Right renal cortex interstitium (tissue), 3 donors: ENCODE measurements at regions not wholly inside any gene's neighbourhood (a gene's known extent, or its start where the extent isn't known, plus 50 kb on each side); places are given as distances from the start of the nearest gene placed in this dataset.
A peak's percentile ranks its signal among the peaks of the same experiment; 100 is the strongest.
"Not testable (repeated sequence)": the region's sequence is repeated elsewhere in the genome, so short reads cannot be mapped to it uniquely, and the experiment has no call there.

Experiments used
- DNase-seq, 3 donors: peaks; one replicate each; pipeline ENCODE4 v3.0.0-alpha.2; 2013; ENCODE audit warnings: low read depth in 3 of 3, low spot score in 2 of 3

- DNase-seq = no peak
Measured at GRCh38 chr3:35291471-35292236, 347.7 kb upstream of the ARPP21 start.

DNA sequence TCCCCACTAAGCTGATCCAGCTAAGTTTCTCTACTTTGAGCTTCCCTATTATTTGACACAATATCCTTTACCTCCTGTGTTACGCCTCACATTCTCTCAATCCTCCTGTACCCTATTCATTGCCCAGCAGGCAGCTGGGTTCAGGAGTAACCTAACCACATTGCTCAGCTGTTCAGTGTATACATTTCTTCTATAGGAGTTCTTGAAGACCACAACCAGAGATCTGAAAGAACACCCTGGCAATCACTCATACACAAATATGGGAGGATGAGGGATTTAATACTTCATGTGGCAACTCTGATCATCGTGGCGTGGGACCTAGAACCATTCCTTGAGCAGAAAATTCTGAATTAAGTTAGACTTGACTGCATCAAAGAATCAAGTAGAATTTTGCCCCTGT lies 346.8 kb upstream of the ARPP21 start:
- DNase-seq = no peak

- DNase-seq = no peak
Measured at GRCh38 chr3:35295906-35296305, 343.4 kb upstream of the ARPP21 start.

GRCh38 chr3:35296533-35296932 lies 342.8 kb upstream of the ARPP21 start:
- DNase-seq = no peak

DNA sequence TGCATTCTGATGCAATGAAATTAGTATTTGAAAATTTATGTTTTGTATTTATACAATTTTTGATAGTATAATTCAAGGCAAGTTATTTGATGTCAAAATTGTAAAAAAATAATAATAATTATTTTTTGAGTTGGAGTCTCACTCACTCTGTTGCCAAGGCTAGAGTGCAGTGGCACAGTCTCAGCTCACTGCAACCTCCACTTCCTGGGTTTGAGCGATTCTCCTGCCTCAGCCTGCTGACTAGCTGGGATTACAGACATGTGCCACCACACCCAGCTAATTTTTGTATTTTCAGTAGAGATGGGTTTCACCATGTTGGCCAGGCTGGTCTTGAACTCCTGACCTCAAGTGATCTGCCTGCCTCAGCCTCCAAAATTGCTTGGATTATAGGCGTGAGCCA lies 342.4 kb upstream of the ARPP21 start:
- DNase-seq = not testable (repeated sequence)

- no peak for DNase-seq
Measured at GRCh38 chr3:35305406-35305805, 333.9 kb upstream of the ARPP21 start.

DNA sequence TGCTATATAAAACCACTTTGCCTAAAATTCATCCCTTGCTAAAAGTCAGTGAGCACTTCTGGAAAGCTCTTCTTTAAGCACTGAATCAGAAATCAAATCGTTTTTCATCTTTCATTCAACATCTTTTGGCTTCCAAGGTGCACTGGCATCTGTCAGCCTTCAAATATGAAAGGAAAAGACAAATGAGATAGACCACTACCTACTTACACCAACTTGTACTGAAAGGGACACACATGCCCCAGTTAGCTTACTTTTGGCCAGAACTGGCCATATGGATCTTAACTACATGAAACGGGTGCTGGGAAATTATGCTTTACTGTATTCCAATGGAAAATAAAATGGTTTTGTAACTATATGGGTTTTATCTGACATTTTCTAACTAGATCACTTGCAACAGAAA lies 332.0 kb upstream of the ARPP21 start:
- no peak for DNase-seq

DNA sequence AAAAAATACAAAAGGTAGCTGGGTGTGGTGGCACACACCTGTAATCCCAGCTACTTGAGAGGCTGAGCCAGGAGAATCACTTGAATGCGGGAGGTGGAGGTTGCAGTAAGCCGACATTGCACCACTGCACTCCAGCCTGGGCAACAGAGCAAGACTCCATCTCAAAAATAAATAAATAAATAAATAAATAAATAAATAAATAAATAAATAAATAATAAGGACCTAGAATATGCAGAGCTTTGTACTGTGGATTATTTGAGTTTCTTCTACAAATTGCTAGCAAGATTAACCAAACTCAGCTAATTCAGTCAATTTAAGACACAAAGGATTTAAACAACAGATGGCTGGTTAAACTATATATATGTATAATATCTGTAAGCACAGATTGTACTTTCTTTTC lies 322.5 kb upstream of the ARPP21 start:
- DNase-seq = not testable (repeated sequence)

DNA sequence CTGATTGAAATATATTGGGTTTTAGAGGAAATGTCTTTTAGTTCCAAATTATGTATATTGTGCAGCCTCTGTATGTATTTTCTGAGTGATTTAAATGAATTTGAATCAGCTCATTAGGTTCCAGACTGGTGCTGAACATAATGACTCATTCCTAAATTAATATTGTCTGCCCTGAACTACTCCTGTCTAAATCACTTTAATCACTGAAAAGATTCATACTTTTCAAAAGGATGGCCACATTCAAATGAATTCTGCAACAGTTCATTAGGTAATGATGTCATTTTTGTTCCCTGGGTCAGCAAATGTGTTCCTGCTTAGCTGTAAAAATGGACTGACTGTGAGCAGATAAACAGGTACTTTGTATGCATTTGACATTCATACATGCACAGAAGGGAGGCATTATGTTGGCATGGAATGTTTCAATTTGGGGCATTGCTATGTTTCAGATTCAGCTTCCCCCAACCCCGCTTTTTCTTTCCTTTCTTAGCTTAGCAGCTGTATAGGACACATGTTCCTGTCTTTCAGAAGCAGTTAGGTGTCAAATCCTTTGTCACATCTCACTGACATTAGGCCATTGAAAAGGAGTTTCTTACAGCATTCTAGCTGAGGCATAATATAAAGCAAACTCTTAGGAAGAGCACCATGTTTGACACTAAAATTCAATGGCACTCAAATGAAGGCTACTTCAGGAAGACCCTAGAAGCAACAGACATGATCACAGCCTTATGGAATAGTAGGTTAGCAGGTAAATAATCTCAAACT lies 318.5 kb upstream of the ARPP21 start:
- DNase-seq = no peak

DNA sequence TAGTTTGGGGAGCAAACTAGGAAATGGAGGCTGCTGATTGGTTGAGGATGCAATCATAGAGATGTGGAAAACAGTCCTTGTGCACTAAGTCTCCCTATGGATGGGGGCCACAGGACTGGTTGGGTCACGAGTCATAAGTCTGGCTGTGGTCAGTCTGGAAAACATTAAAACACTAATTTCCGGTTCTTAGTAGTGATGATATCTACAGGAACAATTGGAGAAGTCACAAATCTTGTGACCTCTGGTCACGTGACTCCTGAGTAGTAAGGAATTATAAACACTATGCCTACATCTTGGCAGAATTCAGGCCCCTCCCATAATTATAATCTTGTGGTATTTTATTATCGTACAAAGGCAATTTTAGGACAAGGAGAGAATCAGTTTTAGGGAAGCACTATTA lies 317.3 kb upstream of the ARPP21 start:
- no peak for DNase-seq

DNA sequence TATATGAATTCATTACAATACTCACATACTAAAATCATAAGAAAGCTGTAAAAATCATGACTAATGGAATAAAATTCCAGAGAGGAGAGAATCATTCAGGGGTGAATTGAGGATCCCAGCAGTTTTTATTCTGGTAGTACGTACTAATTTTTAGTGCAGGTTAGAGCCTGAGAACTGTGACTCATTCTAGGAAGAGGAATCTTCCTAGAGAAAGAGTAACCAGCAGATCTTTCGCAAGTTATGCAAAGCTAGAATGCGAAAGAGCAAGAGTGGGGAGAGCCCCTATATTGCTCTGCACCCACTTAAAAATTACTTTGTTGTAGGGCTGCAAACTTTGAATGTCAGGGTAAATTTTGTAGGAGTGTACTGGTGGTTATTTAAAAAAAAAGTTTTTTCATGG lies 303.6 kb upstream of the ARPP21 start:
- DNase-seq = no peak

DNA sequence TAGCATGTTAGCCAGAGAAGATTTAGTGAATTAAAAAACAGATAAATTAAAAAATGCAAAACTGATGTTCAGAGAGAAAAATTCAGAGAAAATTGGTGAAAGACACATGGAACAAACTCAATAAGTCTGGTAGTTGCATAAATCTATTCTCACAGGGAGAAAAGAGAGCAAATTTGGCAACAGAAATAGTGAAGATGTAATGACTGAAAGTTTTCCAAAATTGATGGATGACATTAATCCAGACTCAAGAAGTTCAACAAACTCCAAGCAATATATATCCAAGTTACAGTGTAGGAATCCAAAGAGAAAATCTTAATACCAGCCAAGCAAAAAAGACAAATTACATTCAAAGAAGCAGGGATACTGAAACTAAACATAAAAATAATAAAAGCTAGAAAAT lies 302.7 kb upstream of the ARPP21 start:
- DNase-seq = no peak

DNA sequence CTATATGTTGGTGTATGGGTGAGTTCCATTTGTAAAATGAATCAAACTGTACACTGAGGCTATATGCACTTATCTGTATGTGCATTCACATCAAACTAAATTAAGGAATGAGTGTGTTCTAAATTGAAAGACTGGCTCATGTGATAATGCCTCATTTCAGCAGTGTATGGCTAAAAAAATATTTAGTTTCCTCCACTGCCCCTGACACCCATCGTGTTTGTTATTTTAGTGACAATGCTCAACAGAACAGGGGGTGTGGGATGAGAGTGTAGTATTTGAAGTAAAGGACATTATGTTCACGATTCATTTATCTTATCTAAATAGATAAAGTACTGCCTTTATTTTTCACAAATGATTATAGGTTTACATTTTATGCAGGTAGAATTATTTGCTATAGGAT lies 301.1 kb upstream of the ARPP21 start:
- DNase-seq = no peak

- DNase-seq = no peak
Measured at GRCh38 chr3:35380196-35380595, 259.1 kb upstream of the ARPP21 start.

GRCh38 chr3:35383216-35383615 lies 256.1 kb upstream of the ARPP21 start:
- DNase-seq = no peak

GRCh38 chr3:35383719-35384555 lies 255.4 kb upstream of the ARPP21 start:
- DNase-seq = no peak

DNA sequence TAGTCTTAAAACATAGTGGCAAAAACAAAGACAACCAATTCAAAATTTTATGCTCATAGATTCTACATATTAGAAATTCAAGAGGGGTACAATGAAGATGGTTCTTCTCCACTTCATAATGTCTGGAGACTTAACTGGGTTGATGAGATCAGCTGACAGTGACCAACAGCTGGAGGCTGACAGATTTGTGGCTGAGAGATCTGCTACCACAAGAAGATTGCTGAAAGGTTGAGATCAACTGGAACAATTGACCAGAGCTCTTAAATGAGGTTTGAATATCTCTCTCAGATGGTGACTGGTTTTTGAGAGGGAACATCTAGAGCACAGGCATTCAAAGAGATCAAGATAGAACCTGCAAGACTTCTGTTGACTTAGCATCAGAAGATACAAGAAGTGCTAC lies 254.1 kb upstream of the ARPP21 start:
- no peak for DNase-seq

GRCh38 chr3:35389907-35390306 lies 249.4 kb upstream of the ARPP21 start:
- DNase-seq = no peak

GRCh38 chr3:35392187-35392586 lies 247.1 kb upstream of the ARPP21 start:
- DNase-seq = no peak

GRCh38 chr3:35393901-35394799 lies 245.2 kb upstream of the ARPP21 start:
- DNase-seq = peak; percentile 5 to 27 (median 15)
